ENCODE measurements at regions not wholly inside any gene's neighbourhood (a gene's known extent, or its start where the extent isn't known, plus 50 kb on each side); places are given as distances from the start of the nearest gene placed in this dataset.
A peak's percentile ranks its signal among the peaks of the same experiment; 100 is the strongest.

GRCh38 chr6:43843097-43843645, 73.2 kb downstream of the VEGFA start (continued):
- TF ChIP-seq ZNF318 (IDR thresholded peaks at IDR 0.05; ENCODE audit: borderline replicate concordance in 1 of 2, low read depth in 1 of 2) (no peak; a peak in 1 of 4 replicates), ETV6 (IDR thresholded peaks at IDR 0.05; ENCODE audit: borderline replicate concordance in 1 of 2, low read depth in 2 of 2, low read length in 1 of 2) (no peak), ETV6 (CRISPR knock-in tag; IDR thresholded peaks at IDR 0.05; ENCODE audit: borderline replicate concordance) (no peak), CBX8 (IDR thresholded peaks at IDR 0.05; ENCODE audit: borderline replicate concordance, extremely low read depth, low read depth, low read length, poor library complexity, severe bottlenecking) (no peak), TEAD4 (IDR thresholded peaks at IDR 0.05; ENCODE audit: low read length) (peak; percentile 86), TEAD4 (CRISPR knock-in tag; IDR thresholded peaks at IDR 0.05; ENCODE audit: borderline replicate concordance) (no peak), SMARCE1 (IDR thresholded peaks at IDR 0.05) (peak; percentile 89), ZNF165 (CRISPR knock-in tag; IDR thresholded peaks at IDR 0.05; ENCODE audit: borderline replicate concordance) (no peak), RCOR1 (IDR thresholded peaks at IDR 0.05; ENCODE audit: borderline replicate concordance in 1 of 2, low read depth in 2 of 2, low read length in 2 of 2) (peak; percentile 10 to 97; a peak in 3 of 4 replicates), ARID2 (IDR thresholded peaks at IDR 0.05) (no peak), ZNF589 (CRISPR knock-in tag; IDR thresholded peaks at IDR 0.05; ENCODE audit: low read depth) (no peak), SMC3 (conservative IDR thresholded peaks at IDR 0.05; ENCODE audit: insufficient read depth, low read depth, low read length) (no peak), PML (IDR thresholded peaks at IDR 0.05; ENCODE audit: low read length) (no peak), ZNF764 (CRISPR knock-in tag; IDR thresholded peaks at IDR 0.05; ENCODE audit: low read depth) (no peak), MYC (IDR thresholded peaks at IDR 0.05; ENCODE audit: low read depth, low read length) (0 out of 2 replicates have a peak, but pooled peaks have one; percentile 57), MYC (CRISPR knock-in tag; IDR thresholded peaks at IDR 0.05; ENCODE audit: borderline replicate concordance, low read depth) (no peak), ZNF586 (CRISPR knock-in tag; conservative IDR thresholded peaks at IDR 0.05) (no peak), RBBP5 (IDR thresholded peaks at IDR 0.05; ENCODE audit: borderline replicate concordance, insufficient read depth, low read length, poor library complexity, severe bottlenecking) (no peak), CBX5 (IDR thresholded peaks at IDR 0.05; ENCODE audit: borderline replicate concordance, low read depth) (no peak)
- TF ChIP-seq, protein P1, sequence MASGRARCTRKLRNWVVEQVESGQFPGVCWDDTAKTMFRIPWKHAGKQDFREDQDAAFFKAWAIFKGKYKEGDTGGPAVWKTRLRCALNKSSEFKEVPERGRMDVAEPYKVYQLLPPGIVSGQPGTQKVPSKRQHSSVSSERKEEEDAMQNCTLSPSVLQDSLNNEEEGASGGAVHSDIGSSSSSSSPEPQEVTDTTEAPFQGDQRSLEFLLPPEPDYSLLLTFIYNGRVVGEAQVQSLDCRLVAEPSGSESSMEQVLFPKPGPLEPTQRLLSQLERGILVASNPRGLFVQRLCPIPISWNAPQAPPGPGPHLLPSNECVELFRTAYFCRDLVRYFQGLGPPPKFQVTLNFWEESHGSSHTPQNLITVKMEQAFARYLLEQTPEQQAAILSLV (tag; IDR thresholded peaks at IDR 0.05): no peak

Measured in K562 (cell line).